Fibroblast of lung (primary cell): ENCODE measurements at regions not wholly inside any gene's neighbourhood (a gene's known extent, or its start where the extent isn't known, plus 50 kb on each side); places are given as distances from the start of the nearest gene placed in this dataset.

ENCODE experiments used
- CTCF ChIP-seq, 2 donors: IDR thresholded peaks in 1 of 2; conservative IDR thresholded peaks in 1 of 2; 1 replicate in 1 of 2; 2 replicates in 1 of 2; pipeline ENCODE4 v1.5.1; 2011 to 2012; ENCODE audit warnings: low read length in 2 of 2, control low read depth in 1 of 2, inconsistent platforms in 1 of 2, low read depth in 1 of 2, mild to moderate bottlenecking in 1 of 2
- EZH2 ChIP-seq: IDR thresholded peaks from 2 replicates; pipeline ENCODE4 v1.5.1; 2012; ENCODE audit warnings: low read length, control low read depth, mild to moderate bottlenecking; ENCODE audit errors: missing control alignments

- no peak for TF ChIP-seq CTCF (conservative IDR thresholded peaks at IDR 0.05 in 1 of 2, IDR thresholded peaks at IDR 0.05 in 1 of 2; ENCODE audit: low read depth in 1 of 2, low read length in 2 of 2)
- no peak for TF ChIP-seq EZH2
Observed at GRCh38 chr10:83283151-83283550, 856.2 kb upstream of the GHITM start.
